DMS53 (cell line): ENCODE measurements at regions not wholly inside any gene's neighbourhood (a gene's known extent, or its start where the extent isn't known, plus 50 kb on each side); places are given as distances from the start of the nearest gene placed in this dataset.
A peak's percentile ranks its signal among the peaks of the same experiment; 100 is the strongest.

Source experiments
- DNase-seq: peaks from one replicate; lab custom pipeline; 2025; lab: John Stamatoyannopoulos, UW

- peak; percentile 11 for DNase-seq
Measured at GRCh38 chr2:40809156-40809555, 357.3 kb upstream of the SLC8A1 start.

GRCh38 chr2:40814616-40815015 lies 362.7 kb upstream of the SLC8A1 start:
- peak; percentile 31 for DNase-seq

GRCh38 chr2:40820319-40820718 lies 368.4 kb upstream of the SLC8A1 start:
- DNase-seq = peak; percentile 25

GRCh38 chr2:40823478-40823877 lies 371.6 kb upstream of the SLC8A1 start:
- no peak for DNase-seq

- DNase-seq = peak; percentile 6
Measured at GRCh38 chr2:40824278-40824677, 372.4 kb upstream of the SLC8A1 start.

GRCh38 chr2:40827392-40827791 lies 375.5 kb upstream of the SLC8A1 start:
- DNase-seq = peak; percentile 67

GRCh38 chr2:40831321-40831873 lies 379.5 kb upstream of the SLC8A1 start:
- DNase-seq = no peak

GRCh38 chr2:40841856-40842255 lies 390.0 kb upstream of the SLC8A1 start:
- no peak for DNase-seq

- DNase-seq = peak; percentile 45
Measured at GRCh38 chr2:40844353-40845277, 392.7 kb upstream of the SLC8A1 start.

GRCh38 chr2:40851661-40852060 lies 399.8 kb upstream of the SLC8A1 start:
- DNase-seq = no peak

- DNase-seq = peak; percentile 4
Measured at GRCh38 chr2:40859617-40860016, 407.7 kb upstream of the SLC8A1 start.

- DNase-seq = no peak
Measured at GRCh38 chr2:40867829-40868228, 415.9 kb upstream of the SLC8A1 start.

- peak; percentile 0 for DNase-seq
Measured at GRCh38 chr2:40872580-40872979, 420.7 kb upstream of the SLC8A1 start.

GRCh38 chr2:40874380-40874779 lies 422.5 kb upstream of the SLC8A1 start:
- no peak for DNase-seq

GRCh38 chr2:40877734-40878288 lies 425.9 kb upstream of the SLC8A1 start:
- DNase-seq = no peak

- DNase-seq = no peak
Measured at GRCh38 chr2:40879305-40879704, 427.4 kb upstream of the SLC8A1 start.

- no peak for DNase-seq
Measured at GRCh38 chr2:40886100-40886499, 434.2 kb upstream of the SLC8A1 start.

- DNase-seq = no peak
Measured at GRCh38 chr2:40886655-40887054, 434.8 kb upstream of the SLC8A1 start.

- DNase-seq = no peak
Measured at GRCh38 chr2:40896358-40896757, 444.5 kb upstream of the SLC8A1 start.

GRCh38 chr2:40914666-40915065 lies 462.8 kb upstream of the SLC8A1 start:
- no peak for DNase-seq

GRCh38 chr2:40915651-40916050 lies 463.8 kb upstream of the SLC8A1 start:
- no peak for DNase-seq

- no peak for DNase-seq
Measured at GRCh38 chr2:40935349-40935748, 483.5 kb upstream of the SLC8A1 start.

- DNase-seq = peak; percentile 45
Measured at GRCh38 chr2:40937284-40937683, 485.4 kb upstream of the SLC8A1 start.
